ENCODE measurements at regions not wholly inside any gene's neighbourhood (a gene's known extent, or its start where the extent isn't known, plus 50 kb on each side); places are given as distances from the start of the nearest gene placed in this dataset.
"Not testable (repeated sequence)": the region's sequence is repeated elsewhere in the genome, so short reads cannot be mapped to it uniquely, and the experiment has no call there.

- Histone ChIP-seq H3K4me3 (ENCODE audit: low read length in 3 of 3) (no peak overlapping the region), H3K27me3 (ENCODE audit: control insufficient read depth in 3 of 3, insufficient read depth in 3 of 3, low read length in 3 of 3) (no peaks in the 10 kb centered on the region), H3K36me3 (ENCODE audit: control insufficient read depth in 3 of 3, insufficient read depth in 3 of 3, low read length in 3 of 3) (no peaks in the 10 kb centered on the region), H3K9ac (ENCODE audit: low read depth in 1 of 3, low read length in 3 of 3) (no peak overlapping the region), H3K9me3 (ENCODE audit: control insufficient read depth in 3 of 3, low read length in 3 of 3) (no peaks in the 10 kb centered on the region), H3K4me1 (ENCODE audit: control insufficient read depth in 3 of 3, insufficient read depth in 3 of 3, low read length in 3 of 3) (no peaks in the 10 kb centered on the region), H3K27ac (ENCODE audit: low read depth, low read length) (no peak overlapping the region)
These were observed 709.1 kb upstream of the FAM241A start for GRCh38 chr4:111435986-111436744.

GRCh38 chr4:111441687-111442086, 703.6 kb upstream of the FAM241A start:
- H3K4me1 ChIP-seq (ENCODE audit: control insufficient read depth in 3 of 3, insufficient read depth in 3 of 3, low read length in 3 of 3) = no peaks in the 10 kb centered on the region
- no peak overlapping the region for H3K4me3 ChIP-seq (ENCODE audit: low read length in 3 of 3)
- H3K36me3 ChIP-seq (ENCODE audit: control insufficient read depth in 3 of 3, insufficient read depth in 3 of 3, low read length in 3 of 3) = no peaks in the 10 kb centered on the region
- H3K9ac ChIP-seq (ENCODE audit: low read depth in 1 of 3, low read length in 3 of 3) = no peak overlapping the region
- no peaks in the 10 kb centered on the region for H3K9me3 ChIP-seq (ENCODE audit: control insufficient read depth in 3 of 3, low read length in 3 of 3)
- no peaks in the 10 kb centered on the region for H3K27me3 ChIP-seq (ENCODE audit: control insufficient read depth in 3 of 3, insufficient read depth in 3 of 3, low read length in 3 of 3)
- H3K27ac ChIP-seq (ENCODE audit: low read depth, low read length) = no peak overlapping the region

GRCh38 chr4:111444836-111445235, 700.4 kb upstream of the FAM241A start:
- not testable (repeated sequence) for H3K9me3 ChIP-seq (ENCODE audit: control insufficient read depth in 3 of 3, low read length in 3 of 3); H3K4me3 ChIP-seq (ENCODE audit: low read length in 3 of 3); H3K27me3 ChIP-seq (ENCODE audit: control insufficient read depth in 3 of 3, insufficient read depth in 3 of 3, low read length in 3 of 3); H3K36me3 ChIP-seq (ENCODE audit: control insufficient read depth in 3 of 3, insufficient read depth in 3 of 3, low read length in 3 of 3); H3K27ac ChIP-seq (ENCODE audit: low read depth, low read length); H3K9ac ChIP-seq (ENCODE audit: low read depth in 1 of 3, low read length in 3 of 3); H3K4me1 ChIP-seq (ENCODE audit: control insufficient read depth in 3 of 3, insufficient read depth in 3 of 3, low read length in 3 of 3)

GRCh38 chr4:111449657-111450056, 695.6 kb upstream of the FAM241A start:
- Histone ChIP-seq H3K9ac (ENCODE audit: low read depth in 1 of 3, low read length in 3 of 3) (no peak overlapping the region), H3K4me1 (ENCODE audit: control insufficient read depth in 3 of 3, insufficient read depth in 3 of 3, low read length in 3 of 3) (no peaks in the 10 kb centered on the region), H3K4me3 (ENCODE audit: low read length in 3 of 3) (no peak overlapping the region), H3K27me3 (ENCODE audit: control insufficient read depth in 3 of 3, insufficient read depth in 3 of 3, low read length in 3 of 3) (no peaks in the 10 kb centered on the region), H3K36me3 (ENCODE audit: control insufficient read depth in 3 of 3, insufficient read depth in 3 of 3, low read length in 3 of 3) (no peaks in the 10 kb centered on the region), H3K27ac (ENCODE audit: low read depth, low read length) (no peak overlapping the region), H3K9me3 (ENCODE audit: control insufficient read depth in 3 of 3, low read length in 3 of 3) (no peaks in the 10 kb centered on the region)

- no peak overlapping the region for H3K27ac ChIP-seq (ENCODE audit: low read depth, low read length)
- H3K4me1 ChIP-seq (ENCODE audit: control insufficient read depth in 3 of 3, insufficient read depth in 3 of 3, low read length in 3 of 3) = no peaks in the 10 kb centered on the region
- H3K9me3 ChIP-seq (ENCODE audit: control insufficient read depth in 3 of 3, low read length in 3 of 3) = no peaks in the 10 kb centered on the region
- H3K27me3 ChIP-seq (ENCODE audit: control insufficient read depth in 3 of 3, insufficient read depth in 3 of 3, low read length in 3 of 3) = no peaks in the 10 kb centered on the region
- H3K36me3 ChIP-seq (ENCODE audit: control insufficient read depth in 3 of 3, insufficient read depth in 3 of 3, low read length in 3 of 3) = no peaks in the 10 kb centered on the region
- no peak overlapping the region for H3K4me3 ChIP-seq (ENCODE audit: low read length in 3 of 3)
- no peak overlapping the region for H3K9ac ChIP-seq (ENCODE audit: low read depth in 1 of 3, low read length in 3 of 3)
These were observed 694.4 kb upstream of the FAM241A start for GRCh38 chr4:111450867-111451266.

GRCh38 chr4:111453216-111453615, 692.0 kb upstream of the FAM241A start:
- no peak overlapping the region for H3K4me3 ChIP-seq (ENCODE audit: low read length in 3 of 3)
- no peaks in the 10 kb centered on the region for H3K4me1 ChIP-seq (ENCODE audit: control insufficient read depth in 3 of 3, insufficient read depth in 3 of 3, low read length in 3 of 3)
- no peaks in the 10 kb centered on the region for H3K27me3 ChIP-seq (ENCODE audit: control insufficient read depth in 3 of 3, insufficient read depth in 3 of 3, low read length in 3 of 3)
- no peak overlapping the region for H3K9ac ChIP-seq (ENCODE audit: low read depth in 1 of 3, low read length in 3 of 3)
- H3K36me3 ChIP-seq (ENCODE audit: control insufficient read depth in 3 of 3, insufficient read depth in 3 of 3, low read length in 3 of 3) = no peaks in the 10 kb centered on the region
- H3K27ac ChIP-seq (ENCODE audit: low read depth, low read length) = no peak overlapping the region
- H3K9me3 ChIP-seq (ENCODE audit: control insufficient read depth in 3 of 3, low read length in 3 of 3) = no peaks in the 10 kb centered on the region

GRCh38 chr4:111454961-111455360, 690.3 kb upstream of the FAM241A start:
- Histone ChIP-seq H3K27me3 (ENCODE audit: control insufficient read depth in 3 of 3, insufficient read depth in 3 of 3, low read length in 3 of 3) (no peaks in the 10 kb centered on the region), H3K4me3 (ENCODE audit: low read length in 3 of 3) (no peak overlapping the region), H3K9ac (ENCODE audit: low read depth in 1 of 3, low read length in 3 of 3) (no peak overlapping the region), H3K4me1 (ENCODE audit: control insufficient read depth in 3 of 3, insufficient read depth in 3 of 3, low read length in 3 of 3) (no peaks in the 10 kb centered on the region), H3K27ac (ENCODE audit: low read depth, low read length) (no peak overlapping the region), H3K9me3 (ENCODE audit: control insufficient read depth in 3 of 3, low read length in 3 of 3) (no peaks in the 10 kb centered on the region), H3K36me3 (ENCODE audit: control insufficient read depth in 3 of 3, insufficient read depth in 3 of 3, low read length in 3 of 3) (no peaks in the 10 kb centered on the region)

GRCh38 chr4:111464251-111465045, 680.8 kb upstream of the FAM241A start:
- Histone ChIP-seq H3K36me3 (ENCODE audit: control insufficient read depth in 3 of 3, insufficient read depth in 3 of 3, low read length in 3 of 3) (no peaks in the 10 kb centered on the region), H3K27me3 (ENCODE audit: control insufficient read depth in 3 of 3, insufficient read depth in 3 of 3, low read length in 3 of 3) (no peaks in the 10 kb centered on the region), H3K9me3 (ENCODE audit: control insufficient read depth in 3 of 3, low read length in 3 of 3) (peaks cover 0 to 3% (median 0%) of the 10 kb centered on the region in 3 donors), H3K27ac (ENCODE audit: low read depth, low read length) (no peak overlapping the region), H3K4me1 (ENCODE audit: control insufficient read depth in 3 of 3, insufficient read depth in 3 of 3, low read length in 3 of 3) (no peaks in the 10 kb centered on the region), H3K4me3 (ENCODE audit: low read length in 3 of 3) (no peak overlapping the region), H3K9ac (ENCODE audit: low read depth in 1 of 3, low read length in 3 of 3) (no peak overlapping the region)

GRCh38 chr4:111466811-111467604, 678.2 kb upstream of the FAM241A start:
- Histone ChIP-seq H3K27ac (ENCODE audit: low read depth, low read length) (no peak overlapping the region), H3K4me3 (ENCODE audit: low read length in 3 of 3) (no peak overlapping the region), H3K27me3 (ENCODE audit: control insufficient read depth in 3 of 3, insufficient read depth in 3 of 3, low read length in 3 of 3) (no peaks in the 10 kb centered on the region), H3K36me3 (ENCODE audit: control insufficient read depth in 3 of 3, insufficient read depth in 3 of 3, low read length in 3 of 3) (no peaks in the 10 kb centered on the region), H3K9me3 (ENCODE audit: control insufficient read depth in 3 of 3, low read length in 3 of 3) (peaks cover 0 to 3% (median 0%) of the 10 kb centered on the region in 3 donors), H3K9ac (ENCODE audit: low read depth in 1 of 3, low read length in 3 of 3) (no peak overlapping the region), H3K4me1 (ENCODE audit: control insufficient read depth in 3 of 3, insufficient read depth in 3 of 3, low read length in 3 of 3) (no peaks in the 10 kb centered on the region)

GRCh38 chr4:111475001-111475400, 670.3 kb upstream of the FAM241A start:
- H3K4me3 ChIP-seq (ENCODE audit: low read length in 3 of 3) = no peak overlapping the region
- H3K27ac ChIP-seq (ENCODE audit: low read depth, low read length) = no peak overlapping the region
- no peaks in the 10 kb centered on the region for H3K27me3 ChIP-seq (ENCODE audit: control insufficient read depth in 3 of 3, insufficient read depth in 3 of 3, low read length in 3 of 3)
- no peaks in the 10 kb centered on the region for H3K4me1 ChIP-seq (ENCODE audit: control insufficient read depth in 3 of 3, insufficient read depth in 3 of 3, low read length in 3 of 3)
- no peak overlapping the region for H3K9ac ChIP-seq (ENCODE audit: low read depth in 1 of 3, low read length in 3 of 3)
- no peaks in the 10 kb centered on the region for H3K9me3 ChIP-seq (ENCODE audit: control insufficient read depth in 3 of 3, low read length in 3 of 3)
- no peaks in the 10 kb centered on the region for H3K36me3 ChIP-seq (ENCODE audit: control insufficient read depth in 3 of 3, insufficient read depth in 3 of 3, low read length in 3 of 3)
